ENCODE measurements at regions not wholly inside any gene's neighbourhood (a gene's known extent, or its start where the extent isn't known, plus 50 kb on each side); places are given as distances from the start of the nearest gene placed in this dataset.

- POLR2A ChIA-PET = no interaction called here
- CTCF ChIA-PET = no interaction called here
- no peak for TF ChIP-seq CTCF (IDR thresholded peaks at IDR 0.05; ENCODE audit: control extremely low read depth, extremely low read depth, low read depth, missing control alignments)
Measured at GRCh38 chr1:56183151-56183550, 396.2 kb downstream of the PLPP3 start.

GRCh38 chr1:56180520-56181190 lies 398.7 kb downstream of the PLPP3 start:
- TF ChIP-seq CTCF (IDR thresholded peaks at IDR 0.05; ENCODE audit: control extremely low read depth, extremely low read depth, low read depth, missing control alignments) = no peak
- DNase-seq (ENCODE audit: extremely low spot score) = no peak
- ChIA-PET CTCF (no interaction called here), POLR2A (no interaction called here)

More at GRCh38 chr1:56183151-56183550, 396.2 kb downstream of the PLPP3 start:
- DNase-seq (ENCODE audit: extremely low spot score) = no peak

GRCh38 chr1:56179543-56179942 lies 399.8 kb downstream of the PLPP3 start:
- POLR2A ChIA-PET = no interaction called here
- no peak for DNase-seq (ENCODE audit: extremely low spot score)
- CTCF ChIA-PET = interaction anchor here (1.4 kb wide), 1 partner anchor 12 kb away, joined by 3 read pairs; no protein-coding TSS in a partner anchor
- TF ChIP-seq CTCF (IDR thresholded peaks at IDR 0.05; ENCODE audit: control extremely low read depth, extremely low read depth, low read depth, missing control alignments) = no peak

- TF ChIP-seq CTCF (IDR thresholded peaks at IDR 0.05; ENCODE audit: control extremely low read depth, extremely low read depth, low read depth, missing control alignments) = no peak
- DNase-seq (ENCODE audit: extremely low spot score) = no peak
- POLR2A ChIA-PET = no interaction called here
- CTCF ChIA-PET = no interaction called here
Measured at GRCh38 chr1:56175211-56175610, 404.2 kb downstream of the PLPP3 start.

- TF ChIP-seq CTCF (IDR thresholded peaks at IDR 0.05; ENCODE audit: control extremely low read depth, extremely low read depth, low read depth, missing control alignments) = no peak
- ChIA-PET CTCF (no interaction called here), POLR2A (no interaction called here)
- no peak for DNase-seq (ENCODE audit: extremely low spot score)
Measured at GRCh38 chr1:56174176-56174885, 405.0 kb downstream of the PLPP3 start.

GRCh38 chr1:56173736-56174135 lies 405.6 kb downstream of the PLPP3 start:
- CTCF ChIA-PET = no interaction called here
- DNase-seq (ENCODE audit: extremely low spot score) = no peak
- POLR2A ChIA-PET = no interaction called here
- TF ChIP-seq CTCF (IDR thresholded peaks at IDR 0.05; ENCODE audit: control extremely low read depth, extremely low read depth, low read depth, missing control alignments) = no peak

Data from GM10248 (cell line).